Neural progenitor cell (in vitro differentiated cells): ENCODE measurements at regions not wholly inside any gene's neighbourhood (a gene's known extent, or its start where the extent isn't known, plus 50 kb on each side); places are given as distances from the start of the nearest gene placed in this dataset.

Experiments
- DNase-seq: peaks from one replicate; pipeline ENCODE4 v3.0.0-alpha.2; 2016; ENCODE audit warnings: low spot score
- H2AFZ ChIP-seq: fragments of 200-600 bp; sonication (generic); replicated peaks from 2 replicates; pipeline ENCODE4 v1.6.1; 2016; ENCODE audit warnings: antibody characterized with exemption
- H3F3A ChIP-seq: fragments of 200-600 bp; sonication (generic); 2 replicates; pipeline ENCODE4 v1.6.1; 2016; ENCODE audit warnings: antibody characterized with exemption, low read depth
- H3K27ac ChIP-seq: fragments of 200-600 bp; sonication (generic); 2 replicates; pipeline ENCODE4 v1.5.1; 2016; ENCODE audit warnings: mild to moderate bottlenecking
- H3K27me3 ChIP-seq: fragments of 200-600 bp; sonication (generic); 2 replicates; pipeline ENCODE4 v1.6.1; 2016; ENCODE audit warnings: mild to moderate bottlenecking, moderate library complexity
- H3K36me3 ChIP-seq: fragments of 200-600 bp; sonication (generic); 2 replicates; pipeline ENCODE4 v1.5.1; 2016
- H3K4me1 ChIP-seq: fragments of 200-600 bp; sonication (generic); 2 replicates; pipeline ENCODE4 v1.6.1; 2016; ENCODE audit warnings: mixed run types
- H3K4me2 ChIP-seq: fragments of 200-600 bp; sonication (generic); 2 replicates; pipeline ENCODE4 v1.6.1; 2016
- H3K4me3 ChIP-seq: fragments of 200-600 bp; sonication (generic); 2 replicates; pipeline ENCODE4 v1.5.1; 2016
- H3K79me2 ChIP-seq: fragments of 200-600 bp; sonication (generic); 2 replicates; pipeline ENCODE4 v1.6.1; 2016; ENCODE audit warnings: low read depth
- H3K9ac ChIP-seq: fragments of 200-600 bp; sonication (generic); 2 replicates; pipeline ENCODE4 v1.6.1; 2016
- H3K9me3 ChIP-seq: fragments of 200-600 bp; sonication (generic); 2 replicates; pipeline ENCODE4 v1.5.1; 2016; ENCODE audit warnings: low read depth
- H4K20me1 ChIP-seq: fragments of 200-600 bp; sonication (generic); 2 replicates; pipeline ENCODE4 v1.6.1; 2016; ENCODE audit warnings: low read depth
- H3K27ac Mint-ChIP-seq: 3 replicates; pipeline ENCODE4 v1.8.0; 2021; ENCODE audit warnings: mixed read lengths
- H3K27me3 Mint-ChIP-seq: 2 replicates; pipeline ENCODE4 v1.8.0; 2022; ENCODE audit warnings: low read depth, mild to moderate bottlenecking, inconsistent platforms, moderate library complexity, mixed read lengths; ENCODE audit not compliant: insufficient read depth
- H3K36me3 Mint-ChIP-seq: 3 replicates; pipeline ENCODE4 v1.8.0; 2021; ENCODE audit warnings: mixed read lengths
- H3K4me1 Mint-ChIP-seq: 3 replicates; pipeline ENCODE4 v1.8.0; 2021; ENCODE audit warnings: mixed read lengths
- H3K4me3 Mint-ChIP-seq: 3 replicates; pipeline ENCODE4 v1.8.0; 2021; ENCODE audit warnings: mild to moderate bottlenecking, moderate library complexity, mixed read lengths
- H3K9me3 Mint-ChIP-seq: 3 replicates; pipeline ENCODE4 v1.8.0; 2020; ENCODE audit warnings: mixed read lengths
- EZH2 ChIP-seq: fragments of 200-600 bp; sonication (generic); IDR thresholded peaks from 2 replicates; pipeline ENCODE4 v1.6.1; 2017; ENCODE audit warnings: antibody characterized with exemption, mild to moderate bottlenecking, moderate library complexity
- EZH2phosphoT487 ChIP-seq: fragments of 200-600 bp; sonication (generic); IDR thresholded peaks from 2 replicates; pipeline ENCODE4 v1.6.1; 2017; ENCODE audit warnings: antibody characterized with exemption
- TF ChIP-seq, protein P1 (sequence below): fragments of 200-600 bp; sonication (generic); IDR thresholded peaks from 2 replicates; pipeline ENCODE4 v1.5.1; 2017; ENCODE audit warnings: antibody characterized with exemption, mild to moderate bottlenecking

DNA sequence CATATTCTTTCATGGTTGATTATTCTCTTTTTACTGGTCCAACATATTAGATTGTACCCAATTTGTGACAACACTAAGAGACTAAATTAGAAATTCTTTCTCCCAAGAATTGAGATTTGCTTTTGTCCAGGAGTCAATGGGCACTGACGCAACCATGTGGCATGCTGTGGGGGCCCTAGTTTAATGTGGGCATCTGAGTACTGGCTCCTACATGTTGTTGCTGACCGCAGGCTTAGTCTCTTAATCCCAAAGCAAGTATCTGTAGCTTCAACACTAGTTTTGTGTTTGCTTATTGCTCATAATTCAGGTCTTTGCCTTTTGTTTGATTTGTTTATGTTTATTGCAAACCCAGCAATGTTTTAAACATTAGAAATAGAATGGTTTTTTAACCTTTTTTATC lies 263.4 kb upstream of the NDST4 start:
- Mint-ChIP-seq H3K4me3 (no peak overlapping the region), H3K4me1 (peaks cover 11% of the 10 kb centered on the region), H3K36me3 (no peaks in the 10 kb centered on the region), H3K9me3 (no peaks in the 10 kb centered on the region), H3K27me3 (no peaks in the 10 kb centered on the region), H3K27ac (no peak overlapping the region)
- Histone ChIP-seq H3K79me2 (no peaks in the 10 kb centered on the region), H3K4me3 (no peak overlapping the region), H3K9me3 (no peaks in the 10 kb centered on the region), H3K4me1 (no peaks in the 10 kb centered on the region), H3K9ac (no peak overlapping the region), H3K4me2 (no peak overlapping the region), H4K20me1 (no peaks in the 10 kb centered on the region), H3K36me3 (no peaks in the 10 kb centered on the region), H3K27me3 (no peaks in the 10 kb centered on the region), H3K27ac (no peak overlapping the region), H2AFZ (peak overlapping the region; percentile 3), H3F3A (no peaks in the 10 kb centered on the region)
- no peak for DNase-seq
- TF ChIP-seq EZH2phosphoT487 = no peak
- TF ChIP-seq EZH2 = no peak
- TF ChIP-seq, protein P1, sequence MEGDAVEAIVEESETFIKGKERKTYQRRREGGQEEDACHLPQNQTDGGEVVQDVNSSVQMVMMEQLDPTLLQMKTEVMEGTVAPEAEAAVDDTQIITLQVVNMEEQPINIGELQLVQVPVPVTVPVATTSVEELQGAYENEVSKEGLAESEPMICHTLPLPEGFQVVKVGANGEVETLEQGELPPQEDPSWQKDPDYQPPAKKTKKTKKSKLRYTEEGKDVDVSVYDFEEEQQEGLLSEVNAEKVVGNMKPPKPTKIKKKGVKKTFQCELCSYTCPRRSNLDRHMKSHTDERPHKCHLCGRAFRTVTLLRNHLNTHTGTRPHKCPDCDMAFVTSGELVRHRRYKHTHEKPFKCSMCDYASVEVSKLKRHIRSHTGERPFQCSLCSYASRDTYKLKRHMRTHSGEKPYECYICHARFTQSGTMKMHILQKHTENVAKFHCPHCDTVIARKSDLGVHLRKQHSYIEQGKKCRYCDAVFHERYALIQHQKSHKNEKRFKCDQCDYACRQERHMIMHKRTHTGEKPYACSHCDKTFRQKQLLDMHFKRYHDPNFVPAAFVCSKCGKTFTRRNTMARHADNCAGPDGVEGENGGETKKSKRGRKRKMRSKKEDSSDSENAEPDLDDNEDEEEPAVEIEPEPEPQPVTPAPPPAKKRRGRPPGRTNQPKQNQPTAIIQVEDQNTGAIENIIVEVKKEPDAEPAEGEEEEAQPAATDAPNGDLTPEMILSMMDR = no peak

DNA sequence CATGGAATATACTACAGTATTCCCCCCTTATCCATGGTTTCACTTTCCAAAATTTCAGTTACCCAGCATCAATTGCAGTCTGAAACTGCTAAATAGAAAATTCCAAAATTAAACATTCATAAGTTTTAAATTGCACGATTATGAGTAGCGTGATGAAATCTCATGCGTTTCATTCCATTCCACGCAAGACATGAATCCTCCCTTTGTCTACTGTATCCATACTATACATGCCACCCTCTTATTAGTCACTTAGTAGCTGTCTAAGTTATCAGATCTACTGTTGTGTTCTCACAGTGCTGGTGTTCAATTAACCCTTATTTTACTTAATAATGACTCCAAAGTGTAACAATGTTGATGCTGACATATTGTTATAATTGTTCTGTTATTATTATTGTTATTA lies 261.2 kb upstream of the NDST4 start:
- Histone ChIP-seq H3K9me3 (no peaks in the 10 kb centered on the region), H3K27ac (no peak overlapping the region), H3K27me3 (no peaks in the 10 kb centered on the region), H4K20me1 (no peaks in the 10 kb centered on the region), H3F3A (no peaks in the 10 kb centered on the region), H3K4me2 (no peak overlapping the region), H3K4me3 (no peak overlapping the region), H3K79me2 (no peaks in the 10 kb centered on the region), H3K36me3 (no peaks in the 10 kb centered on the region), H3K4me1 (no peaks in the 10 kb centered on the region), H3K9ac (no peak overlapping the region), H2AFZ (no peak overlapping the region)
- Mint-ChIP-seq H3K36me3 (no peaks in the 10 kb centered on the region), H3K4me3 (no peak overlapping the region), H3K4me1 (peaks cover 11% of the 10 kb centered on the region), H3K27me3 (no peaks in the 10 kb centered on the region), H3K9me3 (no peaks in the 10 kb centered on the region), H3K27ac (no peak overlapping the region)
- DNase-seq = no peak
- TF ChIP-seq EZH2 (no peak), EZH2phosphoT487 (no peak)
- TF ChIP-seq, protein P1 = no peak

DNA sequence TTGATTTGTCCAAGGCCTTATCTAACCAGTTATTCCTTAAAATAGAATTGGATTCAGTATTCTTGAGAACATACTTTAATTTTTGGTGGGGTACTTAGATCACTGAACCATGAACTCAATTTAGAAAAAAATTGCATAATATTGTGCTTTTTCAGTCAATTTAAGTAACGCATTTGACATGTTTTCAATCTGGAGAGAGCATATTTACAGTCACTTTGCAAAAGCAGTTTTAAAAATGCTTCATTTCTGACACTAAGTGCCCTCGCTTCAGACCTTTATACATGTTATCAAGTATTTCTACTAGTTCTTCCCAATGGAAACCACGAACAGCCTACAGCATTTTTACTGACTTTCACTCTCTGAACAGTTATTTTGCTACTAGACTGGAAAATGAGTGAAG lies 257.1 kb upstream of the NDST4 start:
- no peak overlapping the region for H3K9ac ChIP-seq
- H3K4me1 Mint-ChIP-seq = peaks cover 5% of the 10 kb centered on the region
- no peak for DNase-seq
- H3K4me1 ChIP-seq = no peaks in the 10 kb centered on the region
- H3K27me3 Mint-ChIP-seq = no peaks in the 10 kb centered on the region
- no peaks in the 10 kb centered on the region for H3K9me3 Mint-ChIP-seq
- H3K36me3 ChIP-seq = no peaks in the 10 kb centered on the region
- H3K9me3 ChIP-seq = no peaks in the 10 kb centered on the region
- no peak overlapping the region for H3K27ac Mint-ChIP-seq
- H3K27me3 ChIP-seq = no peaks in the 10 kb centered on the region
- H3F3A ChIP-seq = no peaks in the 10 kb centered on the region
- H3K4me2 ChIP-seq = no peak overlapping the region
- TF ChIP-seq, protein P1 = no peak
- no peak for TF ChIP-seq EZH2
- TF ChIP-seq EZH2phosphoT487 = no peak
- H3K27ac ChIP-seq = no peak overlapping the region
- H2AFZ ChIP-seq = no peak overlapping the region
- no peaks in the 10 kb centered on the region for H3K36me3 Mint-ChIP-seq
- H3K79me2 ChIP-seq = no peaks in the 10 kb centered on the region
- no peaks in the 10 kb centered on the region for H4K20me1 ChIP-seq
- H3K4me3 Mint-ChIP-seq = no peak overlapping the region
- H3K4me3 ChIP-seq = no peak overlapping the region

DNA sequence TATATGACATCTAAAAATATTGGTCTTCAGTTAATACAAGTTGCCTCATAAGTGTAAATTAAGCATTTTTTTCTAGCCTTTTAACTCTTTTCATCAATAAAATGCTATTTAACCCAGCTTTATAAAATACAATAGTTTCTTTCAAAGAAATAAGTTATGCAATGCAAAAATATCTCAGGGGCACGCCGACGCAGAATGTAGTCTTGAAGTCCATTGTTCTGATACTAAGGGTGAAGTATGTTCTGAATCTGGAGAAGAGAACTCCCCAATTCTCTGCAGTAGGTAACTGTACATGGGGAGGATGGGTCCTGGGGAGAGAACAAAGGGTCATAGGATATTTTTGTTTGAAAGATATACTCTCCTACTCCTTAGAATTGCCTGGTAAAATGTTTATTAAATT lies 256.6 kb upstream of the NDST4 start:
- Mint-ChIP-seq H3K27me3 (no peaks in the 10 kb centered on the region), H3K27ac (no peak overlapping the region)
- H3K4me2 ChIP-seq = no peak overlapping the region

More for the DNA sequence above, 256.6 kb upstream of the NDST4 start:
- Mint-ChIP-seq H3K9me3 (no peaks in the 10 kb centered on the region), H3K36me3 (no peaks in the 10 kb centered on the region), H3K4me1 (peaks cover 5% of the 10 kb centered on the region), H3K4me3 (no peak overlapping the region)
- H4K20me1 ChIP-seq = no peaks in the 10 kb centered on the region
- no peak overlapping the region for H3K27ac ChIP-seq
- TF ChIP-seq EZH2 (no peak), EZH2phosphoT487 (no peak)
- TF ChIP-seq, protein P1 = no peak
- no peak for DNase-seq
- H3K4me1 ChIP-seq = no peaks in the 10 kb centered on the region
- no peaks in the 10 kb centered on the region for H3K27me3 ChIP-seq
- H3K4me3 ChIP-seq = no peak overlapping the region
- H3K9ac ChIP-seq = no peak overlapping the region
- H3K9me3 ChIP-seq = no peaks in the 10 kb centered on the region
- H2AFZ ChIP-seq = no peak overlapping the region
- no peaks in the 10 kb centered on the region for H3F3A ChIP-seq
- H3K36me3 ChIP-seq = no peaks in the 10 kb centered on the region
- no peaks in the 10 kb centered on the region for H3K79me2 ChIP-seq
